ENCODE measurements at regions not wholly inside any gene's neighbourhood (a gene's known extent, or its start where the extent isn't known, plus 50 kb on each side); places are given as distances from the start of the nearest gene placed in this dataset.

GRCh38 chr4:8768357-8768999 lies 103.2 kb downstream of the HMX1 start:
- TF ChIP-seq EP300 (IDR thresholded peaks at IDR 0.05; ENCODE audit: borderline replicate concordance in 1 of 2, low read depth in 2 of 2, low read length in 2 of 2) (no peak), CHD1 (IDR thresholded peaks at IDR 0.05; ENCODE audit: low read depth, low read length) (no peak), SP1 (IDR thresholded peaks at IDR 0.05; ENCODE audit: low read depth, low read length) (no peak), CTBP2 (IDR thresholded peaks at IDR 0.05; ENCODE audit: borderline replicate concordance, insufficient read depth, insufficient read length, low read length) (no peak), FOSL1 (IDR thresholded peaks at IDR 0.05; ENCODE audit: insufficient read depth, low read depth, low read length) (no peak), GABPA (IDR thresholded peaks at IDR 0.05; ENCODE audit: borderline replicate concordance, insufficient read depth, low read length) (no peak), SIRT6 (IDR thresholded peaks at IDR 0.05; ENCODE audit: low read length) (no peak), TBP (IDR thresholded peaks at IDR 0.05; ENCODE audit: low read depth, low read length) (no peak), CTCF (IDR thresholded peaks at IDR 0.05; ENCODE audit: control extremely low read depth in 1 of 3, insufficient read depth in 1 of 3, low read depth in 1 of 3, low read length in 3 of 3) (no peak), TCF12 (IDR thresholded peaks at IDR 0.05; ENCODE audit: low read depth, low read length) (no peak), USF2 (IDR thresholded peaks at IDR 0.05; ENCODE audit: low read length) (no peak)

All from H1 (cell line).